ENCODE measurements at regions not wholly inside any gene's neighbourhood (a gene's known extent, or its start where the extent isn't known, plus 50 kb on each side); places are given as distances from the start of the nearest gene placed in this dataset.

GRCh38 chr5:155522540-155522939 lies 509.0 kb downstream of the KIF4B start (continued):
- no peak for TF ChIP-seq CHD7 (IDR thresholded peaks at IDR 0.05; ENCODE audit: insufficient replicate concordance, low read length)
- no peak for TF ChIP-seq TCF12 (IDR thresholded peaks at IDR 0.05; ENCODE audit: low read depth, low read length)
- TF ChIP-seq CTBP2 (IDR thresholded peaks at IDR 0.05; ENCODE audit: borderline replicate concordance, insufficient read depth, insufficient read length, low read length) = no peak
- TF ChIP-seq SAP30 (IDR thresholded peaks at IDR 0.05; ENCODE audit: insufficient read depth, insufficient replicate concordance, low read length) = no peak
- no peak for TF ChIP-seq MAFK (IDR thresholded peaks at IDR 0.05; ENCODE audit: low read depth, low read length)
- TF ChIP-seq EGR1 (IDR thresholded peaks at IDR 0.05; ENCODE audit: borderline replicate concordance, low read depth, low read length) = no peak
- TF ChIP-seq POLR2AphosphoS5 (IDR thresholded peaks at IDR 0.05; ENCODE audit: low read depth, low read length) = no peak
- no peak for TF ChIP-seq CHD2 (IDR thresholded peaks at IDR 0.05; ENCODE audit: low read length)
- TF ChIP-seq RXRA (IDR thresholded peaks at IDR 0.05; ENCODE audit: insufficient read depth, low read depth, low read length) = no peak

Data from H1 (cell line).